Mucosa of gallbladder (tissue), 1 donor: ENCODE measurements at regions not wholly inside any gene's neighbourhood (a gene's known extent, or its start where the extent isn't known, plus 50 kb on each side); places are given as distances from the start of the nearest gene placed in this dataset.

ENCODE experiments used
- DNase-seq: peaks from one replicate; pipeline ENCODE4 v3.0.0-alpha.2; 2020; ENCODE audit warnings: low spot score
- donor health status: DM: no; HTN: no; CAD: no.

DNA sequence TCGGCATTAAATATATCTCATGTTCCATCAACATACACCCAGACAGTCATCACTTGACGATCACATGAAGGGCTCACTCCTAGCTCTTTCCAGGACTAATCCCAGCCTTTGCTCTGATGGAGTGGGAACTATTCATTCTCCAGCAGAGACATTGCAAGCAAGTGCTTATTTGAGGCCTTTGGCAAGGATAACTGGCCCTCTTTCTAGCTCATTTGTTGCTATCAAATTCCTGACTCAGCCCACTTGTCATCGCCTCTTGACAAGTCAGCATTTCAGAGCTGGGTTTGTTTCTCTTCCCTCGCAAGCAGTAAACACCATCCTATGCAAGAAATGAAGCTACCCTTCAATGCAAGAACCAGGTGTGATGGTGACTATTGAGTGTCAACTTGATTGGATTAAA lies 1165.7 kb upstream of the AUTS2 start:
- no peak for DNase-seq

DNA sequence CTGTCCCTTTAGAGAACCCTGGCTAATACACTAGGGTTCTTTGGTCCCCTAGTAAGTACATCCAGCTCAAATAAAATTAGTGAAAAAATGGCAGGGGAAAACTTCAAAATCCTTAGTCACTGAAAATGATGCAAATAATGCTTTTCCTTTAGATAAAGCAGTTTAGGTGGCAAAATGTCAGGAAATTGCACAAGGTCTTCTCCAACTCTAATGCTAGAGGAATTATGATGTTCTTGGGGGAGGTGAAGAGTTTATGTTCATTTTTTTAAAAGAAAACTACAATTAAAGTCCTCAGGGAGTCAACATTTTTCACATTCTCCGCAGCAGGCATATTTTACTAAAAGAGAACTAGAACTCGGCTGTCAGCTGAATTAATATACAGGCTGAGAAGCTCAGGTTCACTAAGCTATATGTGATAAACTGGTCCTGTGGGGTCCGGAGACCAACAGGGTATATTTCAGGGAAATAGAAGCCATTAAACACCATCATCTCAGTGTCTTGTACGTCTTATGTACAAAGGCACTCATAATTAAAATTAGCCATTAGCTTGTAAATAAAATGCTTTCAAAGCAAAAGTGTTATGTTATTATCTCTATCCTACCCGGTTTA lies 1164.7 kb upstream of the AUTS2 start:
- DNase-seq: no peak

DNA sequence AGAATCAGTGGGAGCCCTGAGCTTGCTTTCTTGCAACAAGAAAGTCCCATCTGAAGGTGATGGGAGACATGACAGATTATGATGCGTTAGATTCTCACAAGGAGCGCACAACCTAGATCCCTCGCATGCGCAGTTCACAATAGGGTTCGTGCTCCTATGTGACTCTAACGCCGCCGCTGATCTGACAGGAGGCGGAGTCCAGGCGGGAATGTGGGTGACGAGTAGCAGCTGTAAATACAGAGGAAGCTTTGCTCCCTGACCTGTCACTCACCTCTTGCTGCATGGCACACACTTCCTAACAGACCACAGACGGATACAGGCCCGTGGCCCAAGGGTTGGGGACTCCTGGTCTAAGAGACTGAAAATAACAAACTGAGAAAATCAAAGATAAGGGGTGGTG lies 1163.4 kb upstream of the AUTS2 start:
- no peak for DNase-seq

DNA sequence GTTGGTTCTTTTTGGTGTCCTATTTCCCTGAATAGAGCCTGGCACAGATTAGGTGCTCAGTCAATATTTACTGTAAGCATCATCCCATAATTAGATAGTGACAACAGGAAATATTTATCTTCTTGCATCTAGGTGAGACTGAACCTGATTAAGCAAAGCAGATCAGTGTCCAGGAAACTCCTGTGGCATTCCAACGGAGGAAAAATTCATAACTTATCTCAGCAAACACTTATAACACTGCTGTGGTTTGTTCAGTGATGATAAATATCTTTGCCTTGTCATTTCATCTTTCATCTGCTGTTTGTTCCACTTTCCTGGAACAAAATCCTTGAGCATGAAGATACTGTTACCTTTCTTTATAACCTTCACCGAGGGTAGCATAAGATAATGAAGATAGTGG lies 1160.3 kb upstream of the AUTS2 start:
- no peak for DNase-seq

DNA sequence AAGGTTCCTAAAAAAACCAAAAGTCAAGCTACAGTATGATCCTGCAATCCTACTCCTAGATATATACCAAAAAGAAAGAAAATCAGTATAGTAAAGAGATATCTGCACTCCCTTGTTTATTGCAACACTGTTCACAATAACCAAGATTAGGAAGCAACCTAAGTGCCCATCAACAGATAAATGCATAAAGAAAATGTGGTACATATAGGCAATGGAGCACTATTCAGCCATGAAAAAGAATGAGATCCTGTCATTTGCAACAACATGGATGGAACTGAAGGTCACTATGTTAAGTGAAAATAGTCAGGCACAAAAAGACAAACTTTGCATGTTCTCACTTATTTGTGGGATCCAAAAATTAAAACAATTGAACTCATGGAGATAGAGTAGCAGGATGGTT lies 1159.5 kb upstream of the AUTS2 start:
- no peak for DNase-seq

DNA sequence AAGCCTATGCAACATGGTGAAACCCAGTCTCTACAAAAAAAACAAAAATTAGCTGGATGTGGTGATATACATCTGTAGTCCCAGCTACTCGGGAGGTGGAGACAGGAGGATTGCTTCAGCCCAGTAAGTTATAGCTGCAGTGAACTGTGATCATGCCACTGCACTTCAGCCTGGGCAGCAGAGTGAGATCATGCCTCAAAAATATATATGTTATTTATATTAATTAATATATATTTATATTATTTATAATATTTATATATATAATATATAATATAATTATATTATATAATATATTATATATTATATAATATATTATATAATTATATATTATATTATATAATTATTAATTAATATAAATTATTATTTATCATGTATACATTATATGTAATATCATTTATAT lies 1158.4 kb upstream of the AUTS2 start:
- no peak for DNase-seq

DNA sequence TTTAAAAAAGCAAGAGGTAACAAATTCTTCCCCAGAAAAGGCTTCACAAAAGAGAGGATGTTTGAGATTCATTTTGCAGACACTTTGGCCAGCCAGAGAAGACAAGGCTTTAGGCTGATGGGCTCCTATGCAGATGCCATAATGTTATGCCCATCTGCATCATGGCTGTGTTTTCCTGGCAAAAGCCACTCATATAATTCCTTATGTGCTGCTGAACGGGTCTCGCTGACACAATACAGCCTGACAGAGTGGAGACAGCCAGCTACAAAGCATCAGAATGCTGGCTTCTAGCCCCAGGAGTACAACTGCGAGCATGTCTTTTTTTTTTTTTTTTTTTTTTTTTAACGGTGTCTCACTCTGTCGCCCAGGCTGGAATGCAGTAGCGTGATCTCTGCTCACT lies 1157.4 kb upstream of the AUTS2 start:
- DNase-seq: no peak

DNA sequence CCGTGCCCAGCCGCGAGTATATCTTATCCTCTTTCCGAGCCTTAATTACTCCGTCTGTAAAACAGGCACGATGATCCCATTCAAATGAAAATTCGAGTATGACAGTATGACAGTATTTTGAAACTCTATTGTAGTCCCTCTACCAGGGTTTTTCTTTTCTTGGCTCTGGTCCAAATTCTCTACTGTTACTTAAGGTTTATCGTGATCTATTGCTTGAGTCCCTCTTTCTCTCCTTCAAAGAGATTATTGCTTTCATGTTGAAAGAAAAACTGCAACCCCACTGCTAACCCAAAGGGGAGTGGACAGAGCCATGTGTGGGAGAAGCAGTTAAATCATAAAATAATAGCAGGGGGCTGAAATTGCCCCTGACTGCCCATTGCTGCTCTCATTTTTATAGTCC lies 1156.6 kb upstream of the AUTS2 start:
- DNase-seq: no peak

GRCh38 chr7:68442931-68443631 lies 1155.2 kb upstream of the AUTS2 start:
- DNase-seq: no peak

DNA sequence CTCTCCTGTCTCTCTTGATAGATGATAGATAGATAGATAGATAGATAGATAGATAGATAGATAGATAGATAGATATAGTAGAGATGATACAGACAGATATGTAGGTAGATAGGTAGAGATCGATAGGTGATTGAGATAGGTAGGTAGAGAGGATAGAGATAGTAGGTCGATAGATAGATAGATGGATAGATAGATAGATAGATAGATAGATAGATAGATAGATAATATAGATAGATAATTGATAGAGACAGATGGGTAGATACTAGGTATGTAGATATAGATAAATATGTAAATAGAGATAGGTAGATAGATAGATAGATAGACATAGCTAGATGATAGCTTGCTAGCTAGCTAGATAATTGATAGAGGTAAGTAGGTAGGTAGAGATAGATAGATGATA lies 1154.2 kb upstream of the AUTS2 start:
- no peak for DNase-seq

- no peak for DNase-seq
Observed at GRCh38 chr7:68444956-68445355, 1153.3 kb upstream of the AUTS2 start.

DNA sequence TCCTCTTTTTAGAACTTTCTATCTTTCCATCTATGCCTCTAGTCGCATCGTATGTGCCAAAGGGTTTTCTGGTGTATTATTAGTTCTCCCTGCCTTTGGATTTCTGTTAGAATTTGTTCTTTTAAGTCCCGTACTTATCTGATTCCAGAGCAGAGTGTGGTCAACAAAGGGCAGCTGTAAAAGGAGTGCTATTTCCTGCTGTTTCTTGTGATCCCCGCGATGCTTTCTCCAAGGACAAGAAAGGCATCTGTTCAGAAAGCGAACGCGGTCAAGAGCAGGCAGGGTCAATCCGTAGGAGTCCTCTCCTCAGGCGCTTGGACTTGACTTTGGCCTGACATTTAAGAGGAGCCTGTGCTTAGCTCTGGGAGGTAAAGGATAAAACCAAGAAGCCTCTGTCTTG lies 1152.1 kb upstream of the AUTS2 start:
- DNase-seq: no peak

GRCh38 chr7:68449099-68449498 lies 1149.2 kb upstream of the AUTS2 start:
- no peak for DNase-seq

GRCh38 chr7:68449816-68450215 lies 1148.5 kb upstream of the AUTS2 start:
- DNase-seq: no peak

DNA sequence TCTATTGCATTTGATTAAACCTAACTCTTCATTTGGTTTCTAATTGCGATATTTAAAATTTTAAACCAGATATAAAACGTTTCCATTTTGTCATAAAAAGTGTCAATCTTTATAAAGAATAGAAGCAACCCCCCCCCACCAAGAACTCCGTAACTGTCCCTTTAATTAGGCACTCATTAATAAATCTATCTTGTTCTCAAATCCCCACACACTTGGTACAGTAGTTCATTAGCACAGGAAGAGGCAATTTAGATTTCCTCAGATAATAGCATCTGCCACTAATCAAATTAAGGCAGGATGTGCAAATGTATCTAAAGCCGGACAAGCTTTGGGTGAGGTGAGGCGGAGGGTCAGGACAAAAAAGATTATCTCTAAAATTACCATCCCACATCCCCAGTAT lies 1143.3 kb upstream of the AUTS2 start:
- DNase-seq: no peak

DNA sequence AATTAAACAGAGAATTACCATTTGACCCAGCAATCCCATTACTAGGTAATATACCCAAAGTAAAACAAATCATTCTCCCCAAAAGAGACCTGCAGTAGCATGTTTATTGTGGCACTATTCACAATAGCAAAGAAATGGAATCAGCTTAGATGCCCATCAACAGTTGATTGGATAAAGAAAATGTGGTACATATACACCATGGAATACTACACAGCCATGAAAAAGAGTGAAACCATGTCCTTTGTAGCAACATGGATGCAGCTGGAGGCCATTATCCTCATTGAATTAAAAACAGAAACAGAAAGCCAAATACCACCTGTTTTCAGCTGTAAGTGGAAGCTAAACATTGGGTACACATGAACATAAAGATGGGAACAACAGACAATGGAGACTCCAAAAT lies 1141.8 kb upstream of the AUTS2 start:
- DNase-seq: no peak

DNA sequence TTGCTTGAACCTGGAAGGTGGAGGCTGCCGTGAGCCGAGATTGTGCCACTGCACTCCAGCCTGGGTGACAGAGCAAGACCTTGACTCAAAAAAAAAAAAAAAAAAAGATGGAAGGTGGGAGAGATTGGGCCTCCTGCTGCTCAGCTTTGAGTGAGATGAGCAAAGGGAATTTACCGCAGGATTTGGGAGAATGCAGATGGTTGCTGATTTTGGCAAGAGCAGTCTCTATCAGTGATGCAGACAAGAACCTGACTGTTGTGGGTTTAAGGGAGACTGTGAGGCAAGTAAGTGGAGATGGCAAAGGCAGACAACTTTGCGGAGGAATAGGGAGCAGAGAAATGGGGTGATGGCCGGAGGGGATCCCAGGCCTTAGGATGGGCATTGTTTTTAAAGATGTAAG lies 1140.8 kb upstream of the AUTS2 start:
- DNase-seq: no peak

- DNase-seq: no peak
Observed at GRCh38 chr7:68458010-68458908, 1140.0 kb upstream of the AUTS2 start.

DNA sequence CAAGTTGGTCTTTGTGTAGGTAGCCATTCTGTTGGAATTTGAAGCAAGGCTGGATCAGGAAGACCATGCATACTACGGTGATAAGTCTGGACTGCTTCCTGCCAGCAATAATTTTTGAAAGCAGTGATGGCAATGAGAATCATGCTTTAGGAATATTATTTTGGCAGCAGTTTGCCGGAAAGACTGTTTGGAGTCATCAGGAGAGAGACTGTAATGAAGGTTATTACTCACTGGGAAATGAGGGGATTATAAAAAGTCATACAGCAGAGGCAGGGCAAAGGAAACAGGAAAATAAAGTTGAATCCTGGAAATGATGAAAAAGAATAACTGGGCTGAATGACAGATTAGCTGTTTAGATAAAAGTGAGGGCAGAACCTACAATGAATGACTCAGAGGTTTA lies 1136.8 kb upstream of the AUTS2 start:
- no peak for DNase-seq

GRCh38 chr7:68470836-68471435 lies 1127.3 kb upstream of the AUTS2 start:
- DNase-seq: no peak

DNA sequence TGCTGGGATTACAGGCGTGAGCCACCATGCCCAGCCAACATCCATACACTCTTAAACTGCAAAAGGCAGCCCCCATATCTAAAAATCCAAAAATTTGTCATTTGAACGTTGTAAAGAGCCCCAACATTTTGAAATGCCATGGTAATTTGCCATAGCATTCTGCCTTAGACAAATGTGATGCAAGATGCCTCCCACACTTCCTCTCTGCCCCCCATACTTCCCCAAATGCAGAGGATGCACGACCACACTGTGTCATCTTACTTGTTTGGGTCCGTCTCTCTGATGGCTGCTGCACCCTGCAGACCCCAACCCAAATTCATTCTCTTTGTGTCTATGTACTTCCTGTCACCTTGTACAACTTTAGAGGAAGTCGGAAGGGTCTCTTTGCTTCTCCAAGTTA lies 1125.6 kb upstream of the AUTS2 start:
- no peak for DNase-seq

- DNase-seq: no peak
Observed at GRCh38 chr7:68474661-68475216, 1123.5 kb upstream of the AUTS2 start.
